Right forelimb (tissue), 1 donor: ENCODE measurements at regions not wholly inside any gene's neighbourhood (a gene's known extent, or its start where the extent isn't known, plus 50 kb on each side); places are given as distances from the start of the nearest gene placed in this dataset.
"Not testable (repeated sequence)": the region's sequence is repeated elsewhere in the genome, so short reads cannot be mapped to it uniquely, and the experiment has no call there.

Experiments used
- DNase-seq: peaks from one replicate; pipeline ENCODE4 v3.0.0-alpha.2; 2018

DNA sequence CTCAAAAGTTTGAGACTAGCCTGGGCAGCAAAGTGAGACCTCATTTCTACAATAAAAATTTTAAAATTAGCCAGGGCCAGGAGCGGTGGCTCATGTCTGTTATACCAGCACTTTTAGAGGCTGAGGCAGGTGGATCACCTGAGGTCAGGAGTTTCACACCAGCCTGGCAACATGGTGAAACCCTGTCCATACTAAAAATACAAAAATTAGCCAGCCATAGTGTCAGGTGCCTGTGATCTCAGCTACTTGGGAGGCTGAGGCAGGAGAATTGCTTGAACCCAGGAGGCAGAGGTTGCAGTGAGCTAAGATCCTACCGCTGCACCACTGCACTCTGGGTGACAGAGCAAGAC lies 85.1 kb upstream of the MAP4 start:
- DNase-seq = not testable (repeated sequence)

- no peak for DNase-seq
These were observed 76.1 kb upstream of the MAP4 start for GRCh38 chr3:48092270-48092669.

DNA sequence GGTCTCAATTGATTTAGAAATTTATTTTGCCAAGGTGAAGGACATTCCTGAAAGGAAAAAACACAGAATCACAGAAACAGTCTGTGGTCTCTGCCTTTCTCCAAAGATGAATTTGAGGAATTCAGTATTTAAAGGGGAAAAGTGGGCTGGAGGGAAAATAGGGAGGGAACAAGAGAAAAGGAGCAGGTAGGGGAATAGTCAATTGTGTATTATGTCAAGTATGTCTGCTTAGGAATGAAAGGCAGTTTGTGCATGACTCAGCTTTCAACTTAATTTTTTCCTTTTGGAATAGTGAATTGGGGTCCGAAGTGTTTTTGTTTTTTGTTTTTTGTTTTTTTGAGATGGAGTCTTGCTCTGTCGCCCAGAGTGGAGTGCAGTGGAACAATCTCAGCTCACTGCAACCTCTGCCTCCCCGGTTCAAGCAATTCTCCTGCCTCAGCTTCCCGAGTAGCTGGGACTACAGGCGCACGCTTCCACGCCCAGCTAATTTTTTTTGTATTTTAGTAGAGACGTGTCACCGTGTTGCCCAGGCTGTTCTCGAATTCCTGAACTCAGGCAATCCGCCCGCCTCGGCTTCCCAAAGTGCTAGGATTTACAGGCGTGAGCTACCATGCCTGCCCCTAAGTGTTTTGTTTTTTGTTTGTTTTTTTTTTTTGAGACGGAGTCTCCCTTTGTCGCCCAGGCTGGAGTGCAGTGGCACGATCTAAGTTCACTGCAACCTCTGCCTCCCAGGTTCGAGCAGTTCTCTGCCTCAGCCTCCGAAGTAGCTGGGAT lies 74.1 kb upstream of the MAP4 start:
- DNase-seq = no peak

DNA sequence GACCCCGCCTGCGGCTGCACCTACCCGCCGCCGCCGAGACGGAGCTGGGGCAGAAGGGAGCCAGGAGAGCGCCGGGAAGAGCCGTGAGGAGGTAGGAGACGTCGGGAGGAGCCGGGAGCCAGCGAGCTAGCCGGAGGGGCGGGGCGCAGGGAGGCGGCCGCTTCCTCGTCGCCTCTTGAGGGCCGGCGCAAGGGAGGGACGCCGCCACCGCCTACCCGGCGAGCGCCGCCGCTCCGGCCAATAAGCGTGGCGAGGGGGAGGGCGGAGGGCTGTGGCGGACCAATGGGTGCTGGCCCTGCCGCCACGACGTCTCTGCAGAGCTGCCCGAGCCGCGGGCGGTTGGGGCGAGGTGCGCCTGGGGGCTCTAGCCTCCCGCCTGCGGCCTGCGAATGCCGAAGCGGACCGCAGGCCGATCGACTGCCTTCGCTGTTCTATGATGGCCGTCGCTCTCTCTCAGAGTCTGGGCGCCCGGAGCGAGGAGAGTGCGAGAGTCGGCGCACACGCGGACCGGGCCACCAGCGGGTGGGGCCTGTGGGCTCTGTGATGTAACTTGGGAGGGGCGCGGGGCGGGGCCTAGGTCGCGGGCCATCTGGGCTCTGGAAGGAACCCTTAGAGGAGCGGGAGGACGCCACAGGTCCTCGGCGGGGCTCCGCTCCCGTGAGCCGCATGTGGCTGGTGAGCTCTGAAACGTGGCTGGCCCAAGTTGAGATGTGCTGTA lies 72.7 kb upstream of the MAP4 start:
- DNase-seq = peak; percentile 98

- DNase-seq = peak; percentile 69
These were observed 72.0 kb upstream of the MAP4 start for GRCh38 chr3:48088056-48088748.

DNA sequence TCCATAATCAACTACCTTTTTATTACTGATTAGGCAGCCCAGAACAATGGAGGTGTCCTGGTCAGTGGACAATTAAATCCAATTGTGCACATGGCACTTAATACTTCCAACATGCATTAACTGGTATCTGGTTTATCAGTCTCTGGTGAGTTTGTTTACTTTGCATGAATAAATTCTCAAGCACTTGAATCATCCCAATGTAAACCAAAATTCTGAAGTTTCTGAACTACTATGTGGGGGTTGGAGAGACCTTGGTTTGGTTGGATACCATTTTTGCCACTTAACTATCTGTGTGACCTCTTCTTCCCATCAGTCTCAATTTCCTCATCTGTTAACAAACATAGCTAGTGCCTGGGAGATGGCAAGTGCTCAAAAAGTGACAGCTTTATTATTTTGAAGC lies 70.5 kb upstream of the MAP4 start:
- DNase-seq = no peak

DNA sequence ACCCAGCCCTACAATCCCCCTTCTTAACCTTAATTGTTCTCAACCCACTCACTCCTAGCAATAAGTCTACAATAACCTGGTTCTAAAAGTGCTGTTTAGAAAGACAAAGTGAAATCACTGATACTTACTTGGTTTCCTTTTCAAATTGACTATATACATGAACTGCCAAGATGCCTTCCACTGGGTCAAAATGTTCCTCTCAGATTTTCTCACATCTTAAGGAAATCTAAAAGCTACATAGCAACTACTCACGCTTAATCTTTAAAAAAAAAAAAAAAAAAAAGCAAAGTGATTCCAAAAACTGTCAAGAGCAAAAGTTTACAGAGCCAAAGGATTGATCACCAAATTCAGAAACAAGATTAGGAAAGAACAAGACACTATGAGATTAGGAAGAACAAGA lies 68.7 kb upstream of the MAP4 start:
- DNase-seq = no peak

GRCh38 chr3:48084170-48084569 lies 68.0 kb upstream of the MAP4 start:
- DNase-seq = no peak

GRCh38 chr3:48082580-48083184 lies 66.5 kb upstream of the MAP4 start:
- no peak for DNase-seq

- DNase-seq = no peak
These were observed 61.6 kb upstream of the MAP4 start for GRCh38 chr3:48077815-48078214.

GRCh38 chr3:48070030-48070429 lies 53.8 kb upstream of the MAP4 start:
- DNase-seq = no peak

- DNase-seq = no peak
These were observed 53.1 kb upstream of the MAP4 start for GRCh38 chr3:48069339-48069738.

GRCh38 chr3:48068886-48069285 lies 52.7 kb upstream of the MAP4 start:
- no peak for DNase-seq

- DNase-seq = not testable (repeated sequence)
These were observed 52.1 kb upstream of the MAP4 start for GRCh38 chr3:48068320-48068719.

- no peak for DNase-seq
These were observed 51.1 kb upstream of the MAP4 start for GRCh38 chr3:48067271-48067670.
